T47D (cell line): ENCODE measurements at regions not wholly inside any gene's neighbourhood (a gene's known extent, or its start where the extent isn't known, plus 50 kb on each side); places are given as distances from the start of the nearest gene placed in this dataset.

Experiments used
- DNase-seq, 2 experiments: peaks; one replicate each; pipeline versions ENCODE4 v3.0.0 to v3.0.0-alpha.2; 2011 to 2012; ENCODE audit warnings: low read depth in 1 of 2, low spot score in 1 of 2
- JUND ChIP-seq: IDR thresholded peaks from 2 replicates; pipeline ENCODE4 v1.6.1; 2012; ENCODE audit warnings: low read depth
- in situ Hi-C: cut with HindIII; loops from 2 replicates; pipeline ENCODE4 v1.10.0; 2016; ENCODE audit warnings: low sequenced_read_pairs, low pct_unique_long_range_greater_than_20kb

DNA sequence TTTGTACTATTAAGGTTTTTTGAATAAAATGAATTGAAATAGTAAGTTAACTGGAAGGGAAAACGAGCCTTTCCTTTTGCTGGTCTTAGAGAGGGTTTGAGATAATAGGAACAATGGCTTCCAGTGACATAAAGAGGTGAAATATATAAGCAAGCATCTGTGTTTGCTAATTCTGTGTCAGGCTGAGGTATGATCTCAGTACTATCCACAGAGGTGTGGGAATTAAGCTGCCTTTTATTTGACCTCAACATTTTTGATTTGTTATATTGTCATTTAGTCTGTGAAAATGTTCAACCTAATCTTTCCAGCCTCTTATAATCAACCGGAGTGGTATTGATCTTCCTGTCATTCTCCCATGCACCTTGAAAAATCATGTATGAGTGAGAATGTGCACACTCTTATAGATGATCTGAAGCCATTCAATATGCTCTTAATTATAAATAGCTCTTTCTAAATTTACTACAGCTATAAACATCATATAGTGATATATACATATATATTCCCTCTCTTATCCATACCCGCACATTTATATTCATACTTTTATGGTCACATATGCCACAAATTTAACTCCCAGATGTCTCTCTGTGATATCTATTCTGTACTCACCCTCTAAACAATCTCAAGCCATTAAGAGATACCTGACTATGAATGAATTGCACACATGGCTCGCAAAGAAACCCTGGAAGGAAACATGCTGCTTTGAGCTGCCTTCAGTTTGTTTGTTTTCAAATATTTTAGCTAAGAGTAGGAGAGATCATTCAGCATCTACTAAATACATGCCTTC lies 754.7 kb upstream of the NRSN1 start:
- no peak for TF ChIP-seq JUND
- in situ Hi-C loops, result no loop called here
- no peak for DNase-seq

DNA sequence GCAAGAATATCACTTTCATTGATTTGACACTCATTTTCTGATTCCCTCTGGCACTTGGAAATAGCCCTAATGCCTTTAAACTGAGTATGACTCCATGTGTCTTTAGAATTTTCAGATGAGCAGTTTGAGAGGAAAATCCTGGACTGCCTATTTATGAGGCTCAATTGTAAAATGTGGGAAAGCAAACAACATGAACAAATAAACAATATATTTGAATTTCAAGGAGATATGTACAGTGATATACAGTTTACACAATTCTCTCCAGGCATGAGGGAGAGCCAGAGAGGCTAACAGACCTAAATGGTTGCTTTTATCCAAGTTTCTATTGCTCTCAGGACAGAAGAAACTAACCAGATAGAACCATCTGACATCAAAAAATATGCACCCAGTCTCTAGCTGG lies 748.2 kb upstream of the NRSN1 start:
- TF ChIP-seq JUND, result no peak
- in situ Hi-C loops, result no loop called here
- no peak for DNase-seq

DNA sequence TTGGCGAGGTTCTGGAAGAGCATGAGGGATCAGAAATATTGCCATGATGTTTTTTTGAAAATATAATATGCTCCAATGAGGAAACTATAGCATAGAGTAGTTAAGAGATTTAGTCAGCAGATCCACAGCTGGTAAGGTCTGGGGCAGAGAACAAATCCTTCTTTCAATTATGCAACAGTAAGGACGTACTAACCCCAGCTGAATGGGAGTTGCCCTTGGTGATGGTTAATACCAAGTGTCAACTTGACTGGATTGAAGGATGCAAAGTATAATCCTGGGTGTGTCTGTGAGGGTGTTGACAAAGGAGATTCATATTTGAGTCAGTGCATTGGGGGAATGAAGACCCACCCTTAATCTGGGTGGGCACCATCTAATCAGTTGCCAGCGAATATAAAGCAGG lies 745.5 kb upstream of the NRSN1 start:
- in situ Hi-C loops, result no loop called here
- TF ChIP-seq JUND, result no peak
- no peak for DNase-seq

DNA sequence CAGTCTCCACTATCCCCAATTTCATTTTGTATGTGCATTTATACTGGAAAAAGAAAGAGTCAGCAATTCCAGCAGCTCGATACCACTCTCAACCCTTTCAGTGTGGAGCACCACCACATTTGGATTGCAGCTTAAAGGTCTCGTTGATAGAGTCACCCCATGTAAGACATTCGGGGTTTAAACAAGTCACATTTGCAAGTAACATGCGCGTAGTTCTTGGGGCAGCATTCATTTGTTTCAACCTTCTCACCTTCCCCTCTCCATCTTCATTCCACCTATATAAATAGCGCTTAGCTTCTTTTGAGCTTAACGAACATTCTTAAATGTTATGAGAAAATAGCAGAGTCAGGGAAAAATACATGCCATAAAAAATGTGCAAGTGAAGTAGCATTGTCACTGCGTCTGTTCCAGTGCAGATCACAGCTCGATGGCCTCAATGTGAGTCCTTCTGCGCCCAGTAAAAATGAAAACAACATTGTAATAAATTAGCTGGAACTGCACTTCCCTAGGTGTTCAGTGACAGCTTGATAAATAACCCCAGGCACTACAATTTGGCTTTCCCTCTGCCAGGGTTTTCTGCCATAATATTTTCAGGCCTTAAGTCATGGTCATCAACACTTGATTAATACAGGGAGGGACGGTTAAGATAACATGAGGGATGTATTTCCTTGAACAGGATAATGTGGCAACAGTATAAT lies 737.8 kb upstream of the NRSN1 start:
- in situ Hi-C loops, result no loop called here
- no peak for DNase-seq
- TF ChIP-seq JUND, result no peak

DNA sequence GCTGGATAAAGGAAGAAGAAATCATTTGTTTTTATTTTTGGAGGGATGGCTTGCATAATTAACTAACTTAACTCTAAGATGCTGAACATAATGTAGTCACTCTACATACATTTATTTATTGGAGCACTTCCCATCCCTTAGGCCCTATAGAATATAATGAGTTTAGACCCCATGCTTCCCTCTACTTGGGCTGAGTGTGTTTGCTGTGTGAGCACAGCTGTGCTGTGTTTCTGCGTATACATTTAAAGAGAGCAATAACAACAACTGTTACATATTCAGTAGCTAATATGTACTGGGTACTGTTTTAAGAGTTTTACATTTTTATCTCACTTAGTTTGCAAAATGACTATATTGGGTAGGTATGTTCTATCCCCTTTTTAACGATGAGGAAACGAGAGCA lies 736.6 kb upstream of the NRSN1 start:
- DNase-seq, result no peak
- no peak for TF ChIP-seq JUND
- in situ Hi-C loops, result no loop called here

DNA sequence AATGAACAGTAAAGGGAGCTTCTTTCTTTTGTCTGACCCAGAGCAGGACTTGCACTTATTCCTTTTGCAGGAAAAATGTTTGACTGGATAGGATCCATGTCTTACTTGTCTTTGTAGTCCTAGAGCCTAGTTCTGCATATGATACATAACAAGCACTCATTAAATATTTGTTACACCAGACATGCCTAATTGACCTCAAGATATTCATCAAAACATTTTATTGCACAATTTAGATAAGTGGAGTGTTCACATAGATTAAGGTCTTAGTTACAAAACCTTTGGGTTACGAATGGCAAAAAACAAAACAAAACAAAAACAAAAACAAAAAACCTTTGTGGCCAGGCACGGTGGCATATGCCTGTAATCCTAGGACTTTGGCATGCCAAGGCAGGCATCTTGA lies 735.8 kb upstream of the NRSN1 start:
- no peak for DNase-seq
- no peak for TF ChIP-seq JUND
- in situ Hi-C loops, result no loop called here

DNA sequence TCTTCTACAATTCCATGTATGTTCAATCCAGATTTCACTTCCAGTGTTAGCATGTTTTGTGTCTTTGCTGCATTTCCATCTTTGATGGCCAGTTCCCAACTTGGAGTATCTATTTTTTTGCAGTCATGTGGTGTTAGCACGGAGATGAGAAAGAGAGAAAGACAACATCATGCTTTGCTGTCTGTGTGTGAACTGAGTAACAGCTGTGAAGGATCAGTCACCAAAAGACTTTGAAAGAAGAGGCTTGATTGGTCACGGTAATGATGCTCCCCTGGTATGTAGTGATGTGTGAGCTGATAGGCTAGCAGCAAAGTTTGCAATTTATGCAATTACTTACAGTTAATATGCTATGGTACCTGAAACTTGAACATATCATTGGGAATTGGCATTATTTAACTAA lies 731.3 kb upstream of the NRSN1 start:
- DNase-seq, result no peak
- in situ Hi-C loops, result no loop called here
- no peak for TF ChIP-seq JUND

DNA sequence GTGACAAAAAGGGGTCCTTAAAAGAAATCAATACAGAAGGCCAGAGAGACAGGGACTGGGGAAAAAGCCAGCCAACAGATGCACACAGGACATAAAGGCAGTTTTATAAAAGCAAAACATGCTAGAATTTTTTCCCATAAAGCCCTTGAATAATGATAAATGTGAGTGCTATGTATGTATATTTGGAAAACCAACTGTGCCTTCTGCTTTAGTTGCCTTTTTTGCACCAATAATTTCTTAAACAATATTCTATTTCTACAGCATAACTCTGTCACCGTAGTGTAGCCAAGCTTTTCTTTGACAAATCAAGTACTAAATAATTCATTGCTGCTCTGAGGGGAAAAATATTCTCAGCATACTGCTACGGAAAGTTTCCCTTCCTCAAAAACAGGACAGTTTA lies 730.6 kb upstream of the NRSN1 start:
- TF ChIP-seq JUND, result no peak
- no peak for DNase-seq
- in situ Hi-C loops, result no loop called here

DNA sequence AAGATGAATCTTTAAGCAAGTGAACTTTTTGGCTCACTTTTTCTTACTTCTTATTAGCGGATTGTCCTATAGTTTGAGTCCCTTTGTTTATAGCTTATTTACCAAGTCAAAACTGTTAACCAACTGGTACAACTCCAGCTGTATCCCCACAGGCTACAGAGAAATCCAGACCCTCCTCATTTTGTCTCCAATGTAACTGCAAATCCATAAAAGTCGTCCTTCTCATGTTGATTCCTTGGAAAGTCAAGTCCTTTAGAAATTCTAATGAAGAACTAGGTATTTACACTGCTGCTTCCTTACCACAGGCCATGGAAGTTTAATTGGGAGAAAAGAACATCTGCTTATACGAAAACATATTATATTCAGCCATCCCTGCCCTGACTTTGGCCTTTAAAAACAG lies 729.1 kb upstream of the NRSN1 start:
- no peak for DNase-seq
- no peak for TF ChIP-seq JUND
- in situ Hi-C loops, result no loop called here

DNA sequence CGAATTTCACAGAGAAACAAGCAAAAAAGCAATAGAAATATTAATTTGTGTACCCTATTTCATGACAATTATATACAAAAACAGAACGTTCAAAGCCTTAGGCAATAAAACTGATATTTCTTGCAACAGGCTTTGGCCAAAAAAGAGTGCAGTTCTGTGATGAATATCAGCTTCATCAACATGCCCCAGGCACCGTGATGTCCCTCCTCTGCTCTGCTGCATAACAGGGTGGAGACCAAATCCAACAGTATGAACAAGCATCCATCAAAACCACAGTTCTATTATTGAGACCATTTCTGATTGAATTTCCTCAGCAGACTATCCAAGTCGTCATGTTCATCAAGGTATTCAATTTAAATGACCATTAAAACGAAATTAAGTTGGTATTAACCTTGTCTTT lies 722.6 kb upstream of the NRSN1 start:
- TF ChIP-seq JUND, result no peak
- in situ Hi-C loops, result no loop called here
- DNase-seq, result no peak

DNA sequence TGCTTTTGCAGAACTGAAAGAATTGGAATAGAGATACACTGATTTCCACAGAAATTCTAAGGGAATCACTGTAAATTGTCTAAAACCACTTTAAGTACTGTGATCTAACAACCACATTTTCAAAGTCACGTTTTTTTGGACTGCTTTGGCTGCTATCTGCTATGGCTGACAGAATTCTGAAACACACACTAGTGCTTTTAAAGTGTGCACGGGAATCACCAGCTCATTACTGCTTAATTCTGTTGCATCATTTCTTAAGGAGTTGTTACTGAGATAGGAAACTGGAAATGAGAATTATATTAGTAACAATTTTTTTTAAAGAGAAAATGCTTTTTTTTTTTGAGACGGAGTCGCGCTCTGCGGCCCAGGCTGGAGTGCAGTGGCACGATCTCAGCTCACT lies 716.5 kb upstream of the NRSN1 start:
- no peak for TF ChIP-seq JUND
- no peak for DNase-seq

DNA sequence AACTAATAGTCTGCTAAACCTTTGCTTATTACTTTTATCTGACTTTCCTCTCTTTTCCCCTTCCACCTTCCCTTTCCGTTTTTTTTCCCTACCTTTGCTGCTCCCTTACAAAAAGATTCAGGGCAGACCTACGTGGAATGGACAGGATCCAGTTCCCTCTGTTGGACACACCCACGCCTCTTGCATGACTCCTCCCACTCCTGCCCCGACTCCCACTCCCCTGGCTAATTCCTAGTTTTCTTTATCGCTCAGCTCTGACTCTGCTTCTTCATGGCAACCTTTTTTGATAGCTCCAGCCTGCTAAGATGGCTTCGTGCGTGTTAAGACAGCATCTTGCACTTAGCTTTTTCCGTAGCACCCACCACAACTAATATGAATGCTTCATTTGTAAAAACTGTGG lies 715.6 kb upstream of the NRSN1 start:
- in situ Hi-C loops, result no loop called here
- TF ChIP-seq JUND, result no peak
- peak in 1 of 2 experiments; percentile 5 for DNase-seq

More for the DNA sequence above, 716.5 kb upstream of the NRSN1 start:
- in situ Hi-C loops, result no loop called here

DNA sequence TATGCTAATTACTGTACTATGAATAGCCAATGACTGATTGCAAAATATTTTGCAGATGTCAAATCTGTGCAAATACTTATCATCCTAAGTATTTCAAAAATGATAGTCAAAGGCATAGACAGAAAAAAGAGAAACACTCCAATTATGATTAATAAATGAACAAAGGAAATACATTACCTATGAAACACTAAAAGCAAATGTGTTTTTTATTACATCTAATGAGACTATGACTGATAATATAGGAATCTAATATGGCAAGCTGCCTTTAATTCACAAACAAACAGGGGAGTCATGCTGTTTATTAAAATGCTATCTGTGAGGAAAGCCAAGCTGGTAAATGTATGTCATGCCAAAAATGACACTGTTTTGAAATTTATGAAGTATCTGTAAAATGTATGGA lies 713.2 kb upstream of the NRSN1 start:
- in situ Hi-C loops, result no loop called here
- DNase-seq, result no peak
- no peak for TF ChIP-seq JUND
